ACC112 (cell line): ENCODE measurements at regions not wholly inside any gene's neighbourhood (a gene's known extent, or its start where the extent isn't known, plus 50 kb on each side); places are given as distances from the start of the nearest gene placed in this dataset.
"Not testable (repeated sequence)": the region's sequence is repeated elsewhere in the genome, so short reads cannot be mapped to it uniquely, and the experiment has no call there.

Experiments used
- H2AFZ ChIP-seq: fragments of 200-600 bp; sonication (generic); one replicate; pipeline ENCODE4 v1.6.0; 2017; ENCODE audit warnings: antibody characterized with exemption, low read length; ENCODE audit not compliant: unreplicated experiment
- H3K27ac ChIP-seq: fragments of 200-600 bp; sonication (generic); 2 replicates; pipeline ENCODE4 v1.5.1; 2014; ENCODE audit warnings: low read depth, mild to moderate bottlenecking, antibody characterized with exemption, low read length, moderate library complexity
- H3K27me3 ChIP-seq: fragments of 200-600 bp; sonication (generic); 2 replicates; pipeline ENCODE4 v1.6.1; 2014; ENCODE audit warnings: mild to moderate bottlenecking, antibody characterized with exemption, low read length, moderate library complexity, mixed read lengths; ENCODE audit not compliant: insufficient read depth
- H3K36me3 ChIP-seq: fragments of 200-600 bp; sonication (generic); 2 replicates; pipeline ENCODE4 v1.6.1; 2016; ENCODE audit warnings: mild to moderate bottlenecking, antibody characterized with exemption, low read length, moderate library complexity, mixed read lengths; ENCODE audit not compliant: insufficient read depth
- H3K4me1 ChIP-seq: fragments of 200-600 bp; sonication (generic); one replicate; pipeline ENCODE4 v1.6.1; 2016; ENCODE audit warnings: low read length, mixed read lengths; ENCODE audit not compliant: insufficient read depth, unreplicated experiment, control insufficient read depth
- H3K4me3 ChIP-seq: fragments of 200-600 bp; sonication (generic); 2 replicates; pipeline ENCODE4 v1.5.1; 2014; ENCODE audit warnings: mild to moderate bottlenecking, low read depth, low read length
- H3K79me2 ChIP-seq: fragments of 200-600 bp; sonication (generic); one replicate; pipeline ENCODE4 v1.6.0; 2016; ENCODE audit warnings: low read length; ENCODE audit not compliant: control insufficient read depth, unreplicated experiment, insufficient read depth

DNA sequence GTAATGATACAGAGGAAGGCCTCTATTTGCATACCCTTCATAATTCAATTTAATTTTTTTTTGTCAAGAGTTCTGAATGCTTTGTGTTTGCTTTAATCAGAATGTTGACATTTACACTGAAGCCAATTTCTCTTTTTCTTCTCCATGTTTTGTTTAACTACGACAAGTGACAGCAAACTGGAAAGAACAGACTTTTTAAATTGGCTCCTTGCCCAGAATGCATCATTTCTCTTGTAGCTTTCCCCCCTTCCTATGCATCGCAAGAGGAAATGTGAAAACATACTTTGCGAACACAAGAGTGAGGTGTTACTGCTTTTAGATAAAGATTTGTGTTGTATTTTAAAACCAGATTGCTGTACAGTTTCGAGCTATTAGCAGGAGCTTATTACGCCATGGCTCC, 955.2 kb upstream of the CELF4 start:
- H3K27ac ChIP-seq = no peak overlapping the region
- H3K27me3 ChIP-seq = no peaks in the 10 kb centered on the region
- no peak overlapping the region for H3K4me3 ChIP-seq
- no peaks in the 10 kb centered on the region for H3K79me2 ChIP-seq
- H3K36me3 ChIP-seq = no peaks in the 10 kb centered on the region
- no peak overlapping the region for H2AFZ ChIP-seq
- H3K4me1 ChIP-seq = no peaks in the 10 kb centered on the region

DNA sequence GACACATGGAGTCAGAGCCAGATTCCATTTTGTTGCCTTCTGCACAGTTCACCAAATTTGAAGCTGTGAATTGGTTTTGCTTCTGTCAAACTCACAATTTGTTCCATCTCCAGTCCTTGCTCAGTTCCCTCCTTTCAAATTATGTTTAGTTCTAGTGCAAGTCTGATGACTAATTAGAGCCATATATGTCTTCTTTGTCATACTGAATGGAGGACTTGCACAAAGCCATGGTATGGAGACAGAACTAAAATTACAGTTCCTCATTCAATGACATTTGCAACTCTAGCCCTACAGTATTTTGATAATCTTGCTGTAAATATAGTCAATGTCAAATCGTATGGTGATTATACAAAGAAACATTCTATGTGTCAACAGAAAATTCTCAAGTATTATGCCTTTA, 936.9 kb upstream of the CELF4 start:
- H3K27me3 ChIP-seq = no peaks in the 10 kb centered on the region
- H3K36me3 ChIP-seq = no peaks in the 10 kb centered on the region
- H3K4me1 ChIP-seq = no peaks in the 10 kb centered on the region
- H3K79me2 ChIP-seq = no peaks in the 10 kb centered on the region
- no peak overlapping the region for H3K4me3 ChIP-seq
- no peak overlapping the region for H3K27ac ChIP-seq
- no peak overlapping the region for H2AFZ ChIP-seq

DNA sequence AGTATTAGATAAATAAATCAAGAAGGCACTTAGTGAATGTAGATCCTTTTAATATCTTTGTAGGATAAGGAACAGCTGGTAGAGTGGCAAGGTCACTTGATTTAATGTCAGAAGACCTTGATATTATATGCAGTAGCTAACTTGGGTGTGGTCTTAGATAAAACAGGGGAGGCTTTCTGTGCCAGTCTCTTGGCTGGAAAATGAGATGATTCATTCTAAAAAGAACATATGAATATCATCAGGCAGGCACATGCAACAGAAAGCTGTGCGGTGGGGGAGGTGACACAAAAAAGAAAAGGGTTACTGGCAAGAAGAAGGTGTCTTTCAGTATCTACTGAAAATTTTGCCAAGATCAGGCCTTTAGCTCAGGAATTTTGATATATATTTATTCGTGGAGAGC, 931.7 kb upstream of the CELF4 start:
- Histone ChIP-seq H3K36me3 (no peaks in the 10 kb centered on the region), H3K4me3 (no peak overlapping the region), H3K79me2 (no peaks in the 10 kb centered on the region), H3K4me1 (no peaks in the 10 kb centered on the region), H2AFZ (no peak overlapping the region), H3K27ac (no peak overlapping the region), H3K27me3 (no peaks in the 10 kb centered on the region)

DNA sequence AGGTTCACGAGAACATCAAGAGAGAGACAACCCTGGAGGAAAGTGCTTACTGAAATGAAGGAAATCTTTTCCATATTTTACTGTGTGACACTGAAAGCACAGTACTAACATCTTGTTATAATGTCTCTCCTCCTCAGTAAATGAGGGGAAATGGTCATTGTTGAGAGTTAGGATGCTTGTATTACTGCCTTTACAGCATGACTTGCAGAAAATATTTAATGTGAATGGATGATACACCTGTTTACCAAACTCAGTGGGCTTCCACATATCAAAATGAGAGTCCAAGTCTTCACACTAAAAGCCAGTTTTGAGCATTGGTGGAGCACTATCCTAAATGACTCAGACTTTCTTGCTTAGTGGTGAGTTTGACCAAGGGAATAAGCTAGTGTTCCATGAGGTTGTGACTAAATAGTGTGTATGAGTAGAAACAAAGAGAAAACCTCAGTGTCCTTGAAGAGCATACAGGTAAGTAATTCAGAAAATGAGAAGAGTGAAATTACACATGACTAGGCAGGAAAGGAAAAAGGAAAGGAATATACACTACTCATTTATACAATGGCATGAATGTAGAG, 930.7 kb upstream of the CELF4 start:
- Histone ChIP-seq H2AFZ (no peak overlapping the region), H3K79me2 (no peaks in the 10 kb centered on the region), H3K36me3 (no peaks in the 10 kb centered on the region), H3K27ac (no peak overlapping the region), H3K27me3 (no peaks in the 10 kb centered on the region), H3K4me1 (no peaks in the 10 kb centered on the region), H3K4me3 (no peak overlapping the region)

DNA sequence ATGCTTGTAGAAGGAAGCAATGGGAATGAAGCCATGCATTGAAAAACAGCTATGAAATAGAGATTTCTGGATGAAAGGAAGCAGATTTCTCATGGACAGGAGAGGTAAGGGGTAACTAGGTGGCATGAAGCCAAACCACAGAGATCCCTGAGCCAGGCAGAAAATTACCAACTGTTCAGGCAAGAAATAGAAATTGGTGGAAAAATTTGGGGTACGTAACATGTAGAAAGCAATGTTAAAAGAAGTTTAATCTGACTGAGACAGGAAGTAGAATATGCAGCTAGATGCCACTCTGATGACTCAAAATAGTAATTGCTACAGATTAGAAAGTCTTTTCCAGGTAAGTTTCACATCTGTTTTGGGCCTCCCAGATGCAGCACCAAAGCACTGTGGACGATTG, 928.5 kb upstream of the CELF4 start:
- Histone ChIP-seq H3K4me1 (no peaks in the 10 kb centered on the region), H3K79me2 (no peaks in the 10 kb centered on the region), H2AFZ (no peak overlapping the region), H3K27me3 (no peaks in the 10 kb centered on the region), H3K27ac (no peak overlapping the region), H3K4me3 (no peak overlapping the region), H3K36me3 (no peaks in the 10 kb centered on the region)

DNA sequence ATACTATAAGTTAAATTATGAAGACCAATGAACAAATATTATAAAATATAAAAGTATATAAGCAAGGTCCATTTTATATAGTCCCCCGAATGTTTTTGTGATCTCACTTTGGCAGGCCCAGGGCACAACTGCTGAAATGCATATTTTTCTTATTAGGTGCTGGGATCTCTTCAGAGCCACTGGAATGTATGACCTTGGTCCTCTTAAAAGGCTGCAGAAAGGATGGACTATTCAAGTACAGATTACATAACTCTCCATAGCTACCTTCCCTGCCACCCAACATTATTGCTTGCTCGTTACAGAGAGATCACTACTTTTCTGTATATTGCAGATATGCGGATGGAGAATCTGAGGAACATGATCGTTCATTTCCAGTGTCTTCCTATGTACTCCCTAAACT, 925.6 kb upstream of the CELF4 start:
- Histone ChIP-seq H3K79me2 (no peaks in the 10 kb centered on the region), H2AFZ (no peak overlapping the region)

DNA sequence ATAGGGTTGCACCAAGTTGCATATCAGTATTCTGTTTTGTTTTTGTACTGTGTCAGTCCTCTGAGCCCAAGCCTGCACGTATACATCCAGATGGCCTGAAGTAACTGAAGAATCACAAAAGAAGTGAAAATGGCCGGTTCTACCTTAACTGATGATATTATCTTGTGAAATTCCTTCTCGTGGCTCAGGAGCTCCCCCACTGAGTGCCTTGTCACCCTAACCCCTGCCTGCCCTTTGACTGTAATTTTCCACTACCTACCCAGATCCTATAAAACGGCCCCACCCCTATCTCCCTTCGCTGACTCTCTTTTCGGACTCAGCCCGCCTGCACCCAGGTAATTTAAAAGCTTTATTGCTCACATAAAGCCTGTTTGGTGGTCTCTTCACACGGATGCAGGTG, 924.1 kb upstream of the CELF4 start:
- H3K27ac ChIP-seq, H3K4me1 ChIP-seq, H3K27me3 ChIP-seq, H3K36me3 ChIP-seq, H2AFZ ChIP-seq, H3K4me3 ChIP-seq, H3K79me2 ChIP-seq: not testable (repeated sequence)

More for the DNA sequence above, 925.6 kb upstream of the CELF4 start:
- H3K27ac ChIP-seq = no peak overlapping the region
- no peaks in the 10 kb centered on the region for H3K4me1 ChIP-seq
- no peak overlapping the region for H3K4me3 ChIP-seq
- H3K27me3 ChIP-seq = no peaks in the 10 kb centered on the region
- no peaks in the 10 kb centered on the region for H3K36me3 ChIP-seq

DNA sequence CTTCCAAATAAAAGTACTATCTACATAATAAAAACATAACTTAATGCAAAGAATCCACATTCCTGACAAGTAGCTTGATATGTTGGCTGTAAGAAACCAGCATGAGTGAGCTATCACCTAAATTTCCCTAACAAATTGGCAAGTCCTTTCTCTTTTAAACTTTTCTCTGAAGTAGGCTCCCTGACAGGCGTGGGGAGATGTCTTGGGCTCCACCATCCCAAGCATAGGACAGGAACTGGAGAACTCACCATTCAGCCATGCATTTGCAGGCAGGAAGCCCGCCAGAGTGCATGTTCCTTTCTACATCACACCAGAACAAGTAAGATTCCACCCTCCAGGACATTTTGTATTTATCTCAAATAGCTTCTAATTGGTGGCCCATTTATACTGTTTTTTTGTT, 921.9 kb upstream of the CELF4 start:
- H3K4me3 ChIP-seq = no peak overlapping the region
- H2AFZ ChIP-seq = no peak overlapping the region
- H3K27ac ChIP-seq = no peak overlapping the region
- no peaks in the 10 kb centered on the region for H3K79me2 ChIP-seq
- H3K36me3 ChIP-seq = no peaks in the 10 kb centered on the region
- H3K27me3 ChIP-seq = no peaks in the 10 kb centered on the region
- H3K4me1 ChIP-seq = no peaks in the 10 kb centered on the region

DNA sequence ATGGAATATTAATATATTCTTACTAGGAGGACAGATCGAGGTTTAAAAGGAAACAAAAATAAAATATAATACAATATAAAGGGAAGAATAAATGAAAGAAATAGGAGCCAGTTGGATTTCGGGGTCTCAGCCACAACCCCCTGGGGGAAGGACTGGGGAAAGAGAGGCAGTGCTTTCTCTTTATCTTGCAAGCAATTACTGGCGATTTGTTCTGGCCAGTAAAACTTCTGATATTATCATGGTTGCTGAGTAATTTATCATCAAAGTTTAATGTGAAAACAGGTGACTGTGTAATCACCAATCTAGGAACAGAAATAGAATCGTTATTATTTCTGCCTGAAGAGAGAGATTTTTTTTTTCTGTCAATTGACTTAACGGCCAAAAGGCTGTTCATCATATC, 917.7 kb upstream of the CELF4 start:
- no peak overlapping the region for H3K4me3 ChIP-seq
- H3K27ac ChIP-seq = no peak overlapping the region
- no peaks in the 10 kb centered on the region for H3K79me2 ChIP-seq
- no peaks in the 10 kb centered on the region for H3K4me1 ChIP-seq
- H2AFZ ChIP-seq = no peak overlapping the region
- H3K36me3 ChIP-seq = no peaks in the 10 kb centered on the region
- no peaks in the 10 kb centered on the region for H3K27me3 ChIP-seq

DNA sequence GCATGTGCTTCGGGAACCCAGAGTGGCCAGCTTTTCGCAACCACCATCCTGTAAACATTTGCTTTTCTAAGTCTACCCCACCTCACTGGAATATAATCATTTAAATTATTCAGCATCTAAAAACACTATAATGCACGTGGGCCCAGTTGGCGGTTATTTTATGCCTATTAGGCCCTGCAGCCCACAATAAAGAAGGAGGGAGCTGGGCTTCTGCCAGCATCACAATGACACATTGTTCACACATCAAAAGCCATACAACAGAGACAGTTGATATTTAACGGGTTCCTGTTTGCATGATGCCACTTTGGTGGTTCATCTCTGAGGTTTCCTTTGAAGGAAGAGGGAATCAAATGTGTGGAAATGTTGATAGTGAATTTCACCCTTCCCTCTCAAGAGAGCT, 916.0 kb upstream of the CELF4 start:
- H3K79me2 ChIP-seq = no peaks in the 10 kb centered on the region
- H3K4me3 ChIP-seq = no peak overlapping the region
- H3K27me3 ChIP-seq = no peaks in the 10 kb centered on the region
- no peaks in the 10 kb centered on the region for H3K36me3 ChIP-seq
- no peaks in the 10 kb centered on the region for H3K4me1 ChIP-seq
- no peak overlapping the region for H3K27ac ChIP-seq
- H2AFZ ChIP-seq = no peak overlapping the region

DNA sequence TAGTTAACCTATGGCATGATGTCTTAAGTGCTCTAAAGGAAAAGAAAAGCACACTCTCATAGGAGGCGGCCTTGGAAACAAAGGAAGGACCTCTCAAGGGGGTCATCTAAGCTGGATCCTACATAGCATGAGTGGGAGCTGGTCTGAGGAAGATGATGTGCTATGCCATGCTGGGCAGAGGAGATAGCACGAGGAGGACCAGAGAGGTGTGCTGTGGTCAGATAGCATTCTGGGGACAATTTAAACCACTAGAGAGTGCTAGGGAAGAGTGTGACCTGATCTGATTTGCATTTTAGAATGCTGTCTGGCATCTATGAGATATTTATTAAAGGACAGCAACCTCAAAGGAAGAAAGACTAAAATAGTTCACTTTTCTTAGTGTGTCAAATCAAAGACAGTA, 910.1 kb upstream of the CELF4 start:
- Histone ChIP-seq H2AFZ (no peak overlapping the region), H3K27me3 (no peaks in the 10 kb centered on the region), H3K36me3 (no peaks in the 10 kb centered on the region), H3K27ac (no peak overlapping the region), H3K4me1 (no peaks in the 10 kb centered on the region), H3K4me3 (no peak overlapping the region), H3K79me2 (no peaks in the 10 kb centered on the region)
